GM12878 (cell line): ENCODE measurements at regions not wholly inside any gene's neighbourhood (a gene's known extent, or its start where the extent isn't known, plus 50 kb on each side); places are given as distances from the start of the nearest gene placed in this dataset.

Experiments used
- BHLHE40 ChIP-seq, 2 experiments: fragments of 450-650 bp in 1 of 2; IDR thresholded peaks; 2 replicates each; pipeline ENCODE4 v1.6.1; 2011 to 2017; ENCODE audit warnings: low read depth in 2 of 2, borderline replicate concordance in 1 of 2, improper control_type of control experiment in 1 of 2, low read length in 1 of 2, mild to moderate bottlenecking in 1 of 2
- KDM1A ChIP-seq: fragments of 200-600 bp; sonication (generic); IDR thresholded peaks from 2 replicates; pipeline ENCODE4 v1.6.1; 2016; ENCODE audit warnings: borderline replicate concordance

GRCh38 chr18:4854671-4855070 lies 342.4 kb downstream of the AKAIN1 start:
- TF ChIP-seq KDM1A (no peak), BHLHE40 (IDR thresholded peaks at IDR 0.05; ENCODE audit: borderline replicate concordance in 1 of 2, low read depth in 2 of 2, low read length in 1 of 2) (no peak)
